ENCODE measurements at regions not wholly inside any gene's neighbourhood (a gene's known extent, or its start where the extent isn't known, plus 50 kb on each side); places are given as distances from the start of the nearest gene placed in this dataset.

DNA sequence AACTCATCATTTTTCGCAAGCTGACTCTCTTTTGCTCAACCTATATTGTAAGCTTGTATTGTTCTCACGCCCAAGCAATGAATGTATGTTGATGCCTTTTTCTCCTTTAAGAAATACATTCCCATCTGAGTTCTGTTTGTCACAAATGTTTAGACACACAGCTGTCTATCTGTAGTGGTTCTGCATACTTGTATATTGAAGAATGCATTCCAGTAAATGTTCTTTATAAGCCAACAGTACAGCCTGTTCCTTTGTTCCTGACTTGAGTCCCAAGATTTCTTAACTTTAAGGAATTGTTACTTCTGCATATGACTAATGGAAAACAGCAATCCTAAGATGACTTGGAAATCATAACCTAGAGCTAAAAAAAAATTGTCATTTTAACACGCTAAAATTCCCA is 849.1 kb upstream of the POU3F3 start:
- H2BK120ac ChIP-seq (replicated peaks; ENCODE audit: low read depth, low read length): no peak overlapping the region
- H3K23ac ChIP-seq (ENCODE audit: insufficient read length): no peak overlapping the region
- H2BK5ac ChIP-seq (ENCODE audit: low read depth, low read length): no peak overlapping the region
- H4K20me1 ChIP-seq (replicated peaks in 1 of 2; ENCODE audit: control insufficient read depth in 1 of 2, insufficient read depth in 2 of 2, low read length in 2 of 2): no peaks in the 10 kb centered on the region
- no peak overlapping the region for H3K27ac ChIP-seq (ENCODE audit: low read depth, low read length)
- no peak overlapping the region for H3K9ac ChIP-seq (replicated peaks in 1 of 4; ENCODE audit: extremely low read depth in 1 of 4, low read depth in 3 of 4, low read length in 3 of 4)
- no peaks in the 10 kb centered on the region; a peak in 1 of 4 replicates for H3K9me3 ChIP-seq (ENCODE audit: insufficient read depth in 2 of 2, low read depth in 1 of 2, low read length in 1 of 2)
- no peak overlapping the region for H2AFZ ChIP-seq (ENCODE audit: low read length)
- H4K5ac ChIP-seq (ENCODE audit: insufficient read length, low read depth, low read length): no peak overlapping the region
- no peak overlapping the region for H3K4me3 ChIP-seq (ENCODE audit: extremely low read depth in 1 of 4, insufficient read depth in 2 of 4, low read depth in 3 of 4, low read length in 4 of 4)
- no peaks in the 10 kb centered on the region for H3K79me1 ChIP-seq (ENCODE audit: low read depth, low read length)
- H3K56ac ChIP-seq (replicated peaks; ENCODE audit: insufficient read length, low read depth, low read length): no peak overlapping the region
- DNase-seq (ENCODE audit: low read depth in 1 of 2, low spot score in 2 of 2) (no peak), FAIRE-seq (no peak)
- no peak overlapping the region for H2BK20ac ChIP-seq (ENCODE audit: low read length)
- no peak for TF ChIP-seq EGR1 (IDR thresholded peaks at IDR 0.05; ENCODE audit: borderline replicate concordance, low read depth, low read length)
- TF ChIP-seq, protein P1, sequence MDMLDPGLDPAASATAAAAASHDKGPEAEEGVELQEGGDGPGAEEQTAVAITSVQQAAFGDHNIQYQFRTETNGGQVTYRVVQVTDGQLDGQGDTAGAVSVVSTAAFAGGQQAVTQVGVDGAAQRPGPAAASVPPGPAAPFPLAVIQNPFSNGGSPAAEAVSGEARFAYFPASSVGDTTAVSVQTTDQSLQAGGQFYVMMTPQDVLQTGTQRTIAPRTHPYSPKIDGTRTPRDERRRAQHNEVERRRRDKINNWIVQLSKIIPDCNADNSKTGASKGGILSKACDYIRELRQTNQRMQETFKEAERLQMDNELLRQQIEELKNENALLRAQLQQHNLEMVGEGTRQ (IDR thresholded peaks at IDR 0.05; ENCODE audit: low read length): no peak
- TF ChIP-seq POLR2A (IDR thresholded peaks at IDR 0.05; ENCODE audit: control extremely low read depth in 1 of 2, low read depth in 2 of 2, low read length in 2 of 2): no peak
- no peak for TF ChIP-seq BCL11A (IDR thresholded peaks at IDR 0.05; ENCODE audit: low read depth in 2 of 2, low read length in 2 of 2)
- TF ChIP-seq NRF1 (IDR thresholded peaks at IDR 0.05; ENCODE audit: low read depth, low read length): no peak
- TF ChIP-seq SP4 (IDR thresholded peaks at IDR 0.05; ENCODE audit: low read length): no peak
- WGBS, 2 experiments (ENCODE audit: extremely low coverage in 1 of 2, insufficient coverage in 1 of 2, insufficient read length in 1 of 2, insufficient replicate concordance in 2 of 2, low coverage in 1 of 2, low lambda C conversion rate in 2 of 2, missing lambda C conversion rate in 1 of 2): 93% methylated on average over 3 of the region's 3 CpGs; no CpG with 5 or more reads in 1 of the 2 experiments
- H3K36me3 ChIP-seq (ENCODE audit: control insufficient read depth in 2 of 4, insufficient read depth in 4 of 4, low read length in 3 of 4): no peaks in the 10 kb centered on the region
- H2AK5ac ChIP-seq (ENCODE audit: low read depth, low read length): no peak overlapping the region
- H3K18ac ChIP-seq (ENCODE audit: extremely low read depth, low read length): no peak overlapping the region
- no peaks in the 10 kb centered on the region for H3K79me2 ChIP-seq (ENCODE audit: control insufficient read depth in 1 of 2, insufficient read depth in 2 of 2, low read length in 2 of 2)
- ChIA-PET POLR2A (ENCODE audit: partially characterized antibody) (no interaction called here), CTCF (ENCODE audit: partially characterized antibody) (no interaction called here)
- H2BK12ac ChIP-seq (ENCODE audit: low read depth, low read length): no peak overlapping the region
- H3K4ac ChIP-seq (replicated peaks; ENCODE audit: insufficient read length, low read depth, low read length): no peak overlapping the region
- no peak overlapping the region for H4K8ac ChIP-seq (ENCODE audit: extremely low read depth, insufficient read depth, low read length)
- no peak overlapping the region for H2BK15ac ChIP-seq (ENCODE audit: low read length)
- H3K4me1 ChIP-seq (replicated peaks in 1 of 4; ENCODE audit: control insufficient read depth in 3 of 4, insufficient read depth in 4 of 4, low read length in 3 of 4): peaks cover 0 to 7% (median 3%) of the 10 kb centered on the region in 4 experiments; a peak in 5 of 7 replicates
- no peak overlapping the region for H3K14ac ChIP-seq (ENCODE audit: insufficient read length)
- H3K23me2 ChIP-seq (ENCODE audit: low read depth, low read length): no peaks in the 10 kb centered on the region
- no peaks in the 10 kb centered on the region for H3K27me3 ChIP-seq (replicated peaks in 1 of 4; ENCODE audit: control insufficient read depth in 3 of 4, extremely low read depth in 1 of 4, insufficient read depth in 3 of 4, low read length in 3 of 4)
- no peak overlapping the region for H4K91ac ChIP-seq (replicated peaks; ENCODE audit: insufficient read length, low read length)
- H3K4me2 ChIP-seq (ENCODE audit: insufficient read depth in 1 of 2, low read depth in 2 of 2, low read length in 2 of 2): no peak overlapping the region

Data from H1 (cell line).